B cell (primary cell): ENCODE measurements at regions not wholly inside any gene's neighbourhood (a gene's known extent, or its start where the extent isn't known, plus 50 kb on each side); places are given as distances from the start of the nearest gene placed in this dataset.

Source experiments
- CTCF ChIP-seq: fragments of 200-600 bp; IDR thresholded peaks from one replicate; pipeline ENCODE4 v1.8.0; 2022; ENCODE audit warnings: antibody characterized with exemption, mild to moderate bottlenecking
- EZH2 ChIP-seq: IDR thresholded peaks from 2 replicates; pipeline ENCODE4 v1.6.1; 2012; ENCODE audit warnings: borderline replicate concordance, low read depth, mild to moderate bottlenecking, moderate library complexity, low read length; ENCODE audit not compliant: insufficient read depth, poor library complexity, severe bottlenecking

- no peak for TF ChIP-seq CTCF
- no peak for TF ChIP-seq EZH2
Measured at GRCh38 chr1:195516036-195516435, 1092.2 kb downstream of the KCNT2 start.
